ENCODE measurements at regions not wholly inside any gene's neighbourhood (a gene's known extent, or its start where the extent isn't known, plus 50 kb on each side); places are given as distances from the start of the nearest gene placed in this dataset.

DNA sequence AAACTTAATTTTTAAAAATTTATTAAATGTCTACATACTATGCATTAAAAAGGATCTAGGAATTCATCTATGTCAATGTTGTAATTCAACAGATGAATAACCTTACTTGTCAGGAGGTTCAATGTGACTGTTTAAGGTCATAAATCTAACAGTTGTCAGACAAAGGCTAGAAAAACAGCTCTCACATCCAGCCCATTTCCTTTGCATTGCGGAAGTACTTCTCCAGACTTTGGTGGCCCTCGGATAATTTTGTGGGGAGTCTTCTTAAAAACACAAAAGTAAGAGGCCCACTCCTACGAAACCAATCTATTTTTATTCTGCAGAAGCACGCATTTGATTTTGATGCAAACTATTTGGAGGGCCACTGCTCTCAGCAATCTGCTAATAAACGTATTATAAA is 122.6 kb upstream of the CHRM3 start:
- no peak for DNase-seq

DNA sequence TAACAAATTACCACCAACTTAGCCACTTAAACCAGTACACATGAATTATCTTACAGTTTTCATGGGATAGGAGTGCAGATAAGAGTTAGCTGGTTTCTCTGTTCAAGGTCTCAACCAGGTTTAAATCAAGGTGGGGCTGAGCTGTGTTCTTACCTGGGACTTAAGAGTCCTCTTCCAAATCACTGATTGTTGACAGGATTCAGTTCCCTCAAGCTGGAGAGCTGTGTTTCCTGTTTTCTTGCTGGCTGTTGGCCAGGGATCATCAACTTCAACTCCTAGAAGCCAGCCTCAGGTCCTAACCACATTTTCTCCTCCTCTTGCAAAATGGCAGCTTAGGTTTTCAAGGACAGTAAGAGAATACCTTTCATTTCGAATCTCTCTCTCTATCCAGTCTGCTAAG is 123.8 kb upstream of the CHRM3 start:
- no peak for DNase-seq

DNA sequence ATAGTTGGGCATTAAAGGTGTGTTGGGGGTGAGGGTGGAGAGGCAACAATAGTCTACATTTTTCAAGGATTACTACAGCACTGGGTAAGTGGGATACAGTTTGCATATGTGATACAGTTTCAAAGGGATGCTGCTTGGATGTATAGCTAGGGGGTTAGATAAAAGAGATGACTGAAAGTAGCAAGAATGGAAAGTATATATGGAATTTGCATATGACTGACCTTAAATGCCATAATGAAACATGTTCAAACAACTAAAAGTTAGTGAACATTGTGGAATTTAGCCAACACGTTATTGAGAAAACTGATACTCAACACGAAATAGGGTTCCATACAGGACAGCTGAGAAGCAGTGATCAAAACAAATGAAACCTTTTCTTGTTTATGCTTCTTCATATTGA is 124.8 kb upstream of the CHRM3 start:
- no peak for DNase-seq

DNA sequence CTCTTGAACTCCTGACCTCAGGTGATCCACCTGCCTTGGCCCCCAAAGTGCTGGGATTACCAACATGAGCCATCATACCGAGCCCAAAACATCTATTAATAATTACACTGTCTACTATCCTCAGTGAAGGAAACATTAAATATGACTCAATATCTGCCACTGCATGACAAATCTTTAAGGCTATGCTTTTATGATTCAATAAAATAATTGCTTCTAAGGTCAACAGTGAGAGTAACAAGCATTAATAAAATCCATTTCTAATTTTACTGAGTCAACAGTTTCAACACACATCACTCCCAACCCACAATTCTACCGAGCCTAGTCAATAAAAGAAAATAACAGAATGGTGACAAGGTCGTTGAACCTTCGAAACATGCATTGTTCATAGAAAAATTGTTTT is 125.5 kb upstream of the CHRM3 start:
- no peak for DNase-seq

DNA sequence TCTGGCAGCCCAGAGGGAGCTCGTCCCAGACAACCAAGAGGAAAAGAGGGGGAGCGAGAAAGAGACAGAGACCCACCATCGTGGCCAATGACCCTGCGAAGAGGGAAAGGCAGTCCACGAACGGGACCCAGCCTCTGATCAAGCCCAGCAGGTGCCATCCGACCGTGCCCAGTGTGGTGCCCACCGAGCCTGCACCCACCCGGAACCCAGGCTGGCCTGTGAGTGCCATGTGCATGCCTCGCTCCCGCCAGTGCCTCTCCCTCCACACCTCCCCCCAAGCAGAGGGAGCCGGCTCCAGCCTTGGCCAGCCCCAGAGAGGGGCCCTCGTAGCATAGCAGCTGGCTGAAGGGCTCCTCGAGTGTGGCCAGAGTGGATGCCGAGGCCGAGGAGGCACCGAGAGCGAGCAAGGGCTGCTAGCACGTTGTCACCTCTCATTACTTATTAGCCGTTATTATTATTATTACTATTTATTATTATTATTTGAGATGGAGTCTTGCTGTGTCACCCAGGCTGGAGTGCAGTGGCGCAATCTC is 130.7 kb upstream of the CHRM3 start:
- no peak for DNase-seq

DNA sequence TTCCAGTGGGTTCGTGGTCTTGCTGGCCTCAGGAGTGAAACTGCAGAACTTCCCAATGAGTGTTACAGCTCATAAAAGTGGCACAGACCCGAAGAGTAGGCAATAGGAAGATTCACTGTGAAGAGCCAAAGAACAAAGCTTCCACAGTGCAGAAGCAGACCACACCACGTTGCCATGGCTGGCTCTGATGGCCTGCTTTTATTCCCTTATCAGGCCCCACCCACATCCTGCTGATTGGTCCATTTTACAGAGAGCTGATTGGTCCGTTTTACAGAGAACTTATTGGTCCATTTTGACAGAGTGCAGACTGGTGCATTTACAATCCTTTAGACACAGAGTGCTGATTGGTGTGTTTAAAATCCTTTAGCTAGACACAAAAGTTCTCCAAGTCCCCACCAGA is 131.4 kb upstream of the CHRM3 start:
- no peak for DNase-seq

DNA sequence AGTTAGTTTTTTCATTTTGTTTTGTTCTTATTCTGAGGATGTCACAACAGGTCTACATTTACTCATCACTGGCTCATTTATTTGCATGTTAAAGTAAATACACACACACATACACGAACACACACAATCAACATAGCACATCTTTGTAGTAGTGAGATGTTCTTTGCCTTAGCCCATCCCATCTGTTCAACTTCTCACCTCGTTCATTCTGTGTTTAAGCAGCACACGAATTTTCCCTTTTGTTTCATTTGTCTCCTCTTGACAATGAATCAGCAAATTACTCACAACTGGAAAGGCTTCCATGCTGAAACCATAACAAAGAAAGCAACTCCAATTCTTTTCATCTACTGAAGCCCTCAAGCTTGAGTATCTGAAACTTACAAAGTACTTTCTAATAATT is 133.3 kb upstream of the CHRM3 start:
- DNase-seq, result no peak

DNA sequence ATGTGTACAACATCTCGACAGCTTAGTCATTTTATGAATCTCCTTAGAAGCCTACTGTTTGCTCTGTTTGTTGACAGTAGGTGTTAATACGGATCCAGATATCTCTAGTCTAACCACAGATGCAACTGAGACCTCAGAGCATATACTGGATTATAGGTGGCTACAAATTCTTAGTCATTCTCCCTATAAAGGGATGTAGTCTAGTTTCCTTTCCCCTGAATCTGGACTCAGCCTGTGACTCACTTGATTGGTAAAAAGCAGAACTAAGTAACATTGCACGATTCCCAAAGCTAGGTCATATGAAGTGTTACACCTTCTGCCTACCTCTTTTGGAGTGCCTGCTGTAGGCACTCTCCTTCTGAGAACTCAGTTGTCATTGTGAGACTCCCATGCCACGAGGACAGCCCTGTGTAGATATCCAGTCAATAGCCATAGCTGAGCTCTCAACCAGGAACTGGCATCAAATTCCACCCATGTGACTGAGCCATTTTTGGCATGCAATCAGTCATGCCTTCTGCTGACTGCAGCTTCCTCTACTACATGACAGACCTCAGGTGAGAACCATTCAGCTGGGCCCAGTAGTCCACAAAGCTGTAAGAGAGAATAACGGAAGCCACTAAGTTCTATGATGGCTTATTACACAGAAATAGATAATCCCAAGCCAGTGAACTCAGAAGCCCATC is 135.9 kb upstream of the CHRM3 start:
- no peak for DNase-seq

DNA sequence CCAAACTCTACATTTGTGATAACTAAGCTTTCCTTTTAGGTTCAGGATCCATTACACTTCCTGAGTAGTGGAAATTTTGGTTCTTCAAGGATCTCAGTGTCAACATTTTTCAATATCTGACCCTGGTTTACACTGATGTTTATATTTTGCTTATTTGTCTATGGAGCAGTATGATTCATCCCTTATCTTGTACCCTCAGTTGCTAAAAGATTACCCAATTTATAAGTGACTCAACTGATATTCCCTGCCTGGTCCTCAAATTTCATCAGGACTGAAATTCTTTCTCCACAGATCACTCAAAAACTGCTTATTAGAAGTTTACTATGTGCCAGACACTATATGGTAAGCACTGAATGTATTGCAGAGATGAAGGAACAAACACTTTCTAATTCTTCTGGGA is 139.1 kb upstream of the CHRM3 start:
- no peak for DNase-seq

DNA sequence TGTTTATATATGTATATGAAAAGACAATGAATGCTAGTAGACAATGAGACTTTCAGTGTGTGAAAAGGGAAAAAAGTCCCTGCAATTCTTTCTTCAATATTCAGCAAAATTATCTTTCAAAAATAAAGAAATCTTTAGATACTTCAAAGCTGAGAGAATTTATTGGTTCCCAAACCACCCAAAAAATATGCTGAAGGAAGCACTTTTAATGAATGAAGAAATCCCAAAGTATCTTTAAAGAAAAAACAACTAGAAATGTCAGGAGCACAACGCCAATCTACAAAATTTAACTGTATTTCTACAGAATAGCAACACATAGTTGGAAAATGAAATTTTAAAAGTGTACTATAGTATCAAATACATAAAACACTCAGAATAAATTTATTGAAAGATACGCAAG is 142.3 kb upstream of the CHRM3 start:
- DNase-seq, result no peak

DNA sequence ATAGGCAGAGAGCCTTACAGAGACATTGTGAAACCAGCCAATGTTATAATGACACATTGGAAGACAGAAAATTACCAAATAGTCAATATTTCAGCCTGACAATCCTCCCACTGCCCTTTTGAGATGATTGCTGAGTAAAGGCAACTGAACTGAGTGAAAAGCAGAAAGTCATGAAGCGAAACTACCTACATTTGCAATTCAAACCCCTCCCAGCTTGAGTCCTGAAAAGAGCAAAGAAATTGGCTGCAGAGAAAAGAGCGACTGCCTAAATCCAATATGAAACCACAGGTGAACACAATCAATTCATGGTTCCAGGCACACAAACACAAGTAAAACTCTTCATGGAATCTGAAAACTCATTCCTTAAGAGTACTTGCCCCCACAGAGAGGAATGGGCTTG is 143.4 kb upstream of the CHRM3 start:
- no peak for DNase-seq

DNA sequence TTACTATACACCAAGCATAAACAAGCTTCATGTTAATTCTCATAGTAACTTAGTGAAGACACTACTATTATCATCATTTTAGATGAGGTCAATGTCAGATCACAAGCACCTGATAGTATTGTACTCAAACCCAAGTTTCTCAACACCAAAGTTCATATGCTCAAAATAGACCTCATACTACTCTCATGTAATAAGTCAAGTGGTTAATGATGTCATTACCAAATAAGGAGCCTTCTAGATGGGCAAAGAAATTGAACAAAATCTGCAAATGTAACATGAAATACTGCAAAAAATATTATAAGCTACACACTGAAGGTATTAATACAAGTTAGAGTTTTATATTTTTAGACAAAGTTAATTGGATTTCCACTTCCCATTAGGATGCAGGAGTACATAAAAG is 144.0 kb upstream of the CHRM3 start:
- no peak for DNase-seq

DNA sequence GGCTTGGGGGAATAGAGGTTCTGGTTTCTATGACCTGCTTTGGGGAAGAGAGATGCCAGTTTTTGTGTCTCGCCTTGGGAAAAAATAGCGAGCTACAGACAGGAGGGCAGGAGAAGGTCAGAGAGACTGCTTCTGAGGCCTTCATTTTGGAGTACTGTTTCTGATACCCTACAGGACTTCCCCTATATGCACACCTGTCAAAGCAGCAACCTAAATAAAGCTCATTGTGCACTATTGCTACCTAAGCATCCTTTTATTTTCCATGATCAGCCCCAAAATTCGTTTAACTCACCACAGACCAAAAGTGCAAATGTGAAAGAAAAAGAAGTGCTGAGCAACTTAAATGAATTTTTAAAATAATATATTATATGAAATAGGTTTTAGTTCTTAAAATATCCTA is 145.6 kb upstream of the CHRM3 start:
- no peak for DNase-seq

DNA sequence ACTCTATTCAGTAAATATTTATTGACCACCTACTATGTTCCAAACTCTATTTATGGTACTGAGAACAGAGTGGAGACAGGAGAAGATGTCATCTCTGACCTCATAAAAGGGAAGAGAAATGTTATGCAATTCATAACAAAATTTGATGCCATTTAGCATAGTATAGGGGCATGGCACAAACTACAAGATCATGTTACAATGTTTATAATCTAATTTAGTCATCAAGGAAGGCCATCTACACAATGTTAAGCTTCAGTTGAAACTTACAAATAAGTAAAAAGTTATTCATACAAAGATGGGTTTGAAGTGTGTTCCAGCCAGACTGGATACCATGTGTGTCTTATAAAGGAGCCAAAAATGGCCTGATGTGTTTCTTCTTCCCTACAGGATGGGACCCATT is 146.8 kb upstream of the CHRM3 start:
- no peak for DNase-seq

DNA sequence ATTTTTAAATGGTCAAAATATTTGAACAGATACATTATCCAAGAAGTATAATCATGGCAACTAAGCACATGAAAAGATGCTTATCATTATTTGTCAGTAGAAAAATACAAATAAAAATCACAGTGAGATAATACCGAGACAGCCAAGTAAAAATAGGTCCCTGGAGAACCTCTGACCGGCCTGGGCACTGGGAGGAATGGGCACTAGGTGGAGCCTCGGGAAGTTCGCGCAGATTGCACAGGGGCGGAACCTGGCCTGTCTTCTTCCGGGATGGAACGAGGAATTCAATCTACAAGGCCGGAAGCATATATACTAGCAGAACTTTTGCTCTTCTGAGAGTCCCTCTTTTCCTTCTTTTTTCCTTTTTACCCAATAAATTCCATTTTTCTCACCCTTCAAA is 148.5 kb upstream of the CHRM3 start:
- DNase-seq, result no peak

DNA sequence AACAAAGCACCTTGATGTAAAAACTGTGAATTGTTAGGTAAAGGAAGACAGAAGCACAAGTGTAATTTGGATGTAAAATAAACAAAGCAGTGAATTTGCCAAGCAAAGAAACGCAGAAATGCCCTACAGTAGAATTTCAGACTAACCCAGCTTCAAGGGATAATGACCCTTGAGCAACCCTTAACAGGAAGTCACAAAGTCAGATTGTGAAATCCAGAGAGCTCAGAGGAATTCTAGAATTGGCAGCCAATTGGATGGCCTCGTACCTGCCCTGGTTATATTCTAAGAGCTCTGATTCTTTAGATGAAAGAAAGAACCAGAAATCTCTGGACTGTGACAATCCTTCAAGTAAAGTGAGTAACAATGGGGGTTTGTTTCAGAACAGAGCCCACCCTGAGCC is 152.7 kb upstream of the CHRM3 start:
- DNase-seq, result no peak

DNA sequence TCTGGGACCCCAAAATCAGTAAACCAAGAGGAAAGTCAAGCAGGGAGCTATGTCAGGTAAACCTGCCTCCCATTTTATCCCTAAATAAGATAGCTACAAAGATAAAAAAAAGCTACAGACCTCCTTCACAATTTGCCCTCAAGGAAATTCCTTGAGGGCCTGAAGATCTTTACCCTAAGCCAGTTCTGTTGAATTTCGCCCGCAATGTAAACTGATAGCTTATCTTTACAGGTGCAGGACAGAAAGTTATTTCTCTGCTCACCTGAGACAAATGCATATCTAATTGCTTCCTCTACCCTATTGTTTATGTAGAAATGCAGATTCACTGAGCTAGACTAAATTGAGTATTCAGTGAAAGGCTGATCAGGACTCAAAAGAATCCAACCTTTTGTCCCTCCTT is 153.4 kb upstream of the CHRM3 start:
- no peak for DNase-seq

DNA sequence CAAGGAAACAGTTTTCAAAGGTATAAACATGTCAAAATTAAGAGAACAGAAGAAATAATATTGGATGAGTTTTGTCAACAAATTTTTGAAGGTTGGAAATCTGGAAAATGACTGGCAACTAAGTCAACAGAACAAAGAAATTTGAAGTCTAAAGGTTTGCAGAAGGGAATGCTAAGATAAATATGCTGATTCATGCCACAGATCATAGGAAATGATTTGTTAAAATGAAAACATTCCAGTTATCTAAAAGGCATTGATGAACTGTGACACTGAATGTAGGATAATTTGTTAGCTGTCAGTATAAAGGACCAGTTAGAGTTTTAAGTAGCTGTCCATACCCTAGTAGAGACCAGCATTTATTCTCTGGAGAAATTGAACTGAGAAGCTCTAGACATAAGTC is 157.9 kb upstream of the CHRM3 start:
- no peak for DNase-seq

DNA sequence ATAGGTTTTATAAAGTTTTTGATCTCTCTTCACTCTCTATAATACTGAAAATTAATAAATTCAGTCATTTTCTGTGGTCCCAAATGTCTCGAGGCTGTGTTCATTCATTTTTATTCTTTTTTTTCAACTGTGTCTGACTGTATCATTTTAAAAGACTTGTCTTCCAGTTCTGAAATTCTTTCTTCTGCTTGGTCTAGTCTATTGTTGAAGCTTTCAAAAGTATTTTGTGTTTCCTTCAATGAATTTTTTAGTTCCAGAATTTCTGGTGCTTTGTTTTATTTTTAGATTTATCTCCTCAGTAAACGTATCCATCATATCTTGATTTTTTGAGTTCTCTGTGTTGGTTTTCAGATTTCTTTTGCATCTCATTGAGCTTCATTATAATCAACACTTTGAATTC is 161.0 kb upstream of the CHRM3 start:
- DNase-seq, result no peak

DNA sequence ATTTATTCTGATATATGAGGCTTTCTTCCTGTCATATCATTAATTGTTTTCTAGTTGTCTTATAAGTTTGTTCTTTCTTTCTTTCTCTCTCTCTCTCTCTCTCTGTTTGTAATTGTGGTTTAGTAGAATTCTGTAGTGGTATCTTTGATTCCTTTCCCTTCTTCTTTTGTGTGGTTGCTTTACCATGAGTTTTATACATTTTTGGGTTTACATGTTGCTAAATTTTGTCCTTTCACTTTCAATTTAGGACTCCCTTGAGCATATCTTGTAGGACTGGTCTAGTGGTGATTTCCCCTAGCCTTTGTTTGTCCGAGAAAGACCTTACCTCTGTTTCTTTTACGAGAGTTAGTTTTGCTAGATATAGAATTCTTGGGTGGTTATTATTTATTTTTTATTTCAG is 162.3 kb upstream of the CHRM3 start:
- no peak for DNase-seq

DNA sequence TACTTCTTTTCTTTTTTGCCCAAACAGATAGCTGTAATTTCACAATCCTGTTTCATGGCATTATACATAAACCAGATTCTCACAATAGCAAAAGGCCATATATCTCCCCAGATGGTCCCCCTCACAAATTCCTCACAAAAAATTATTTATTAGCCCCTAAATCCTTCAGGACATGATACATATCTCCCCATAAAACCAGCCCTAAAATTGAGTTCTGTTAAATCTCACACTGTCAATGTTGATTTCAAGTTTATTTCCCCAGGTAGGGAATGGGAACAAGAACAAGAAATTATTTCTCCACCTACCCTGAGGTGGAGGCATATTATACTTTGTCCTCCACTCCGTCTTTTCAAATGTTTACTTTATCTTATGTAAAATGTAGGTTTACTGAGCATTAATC is 163.4 kb upstream of the CHRM3 start:
- no peak for DNase-seq

DNA sequence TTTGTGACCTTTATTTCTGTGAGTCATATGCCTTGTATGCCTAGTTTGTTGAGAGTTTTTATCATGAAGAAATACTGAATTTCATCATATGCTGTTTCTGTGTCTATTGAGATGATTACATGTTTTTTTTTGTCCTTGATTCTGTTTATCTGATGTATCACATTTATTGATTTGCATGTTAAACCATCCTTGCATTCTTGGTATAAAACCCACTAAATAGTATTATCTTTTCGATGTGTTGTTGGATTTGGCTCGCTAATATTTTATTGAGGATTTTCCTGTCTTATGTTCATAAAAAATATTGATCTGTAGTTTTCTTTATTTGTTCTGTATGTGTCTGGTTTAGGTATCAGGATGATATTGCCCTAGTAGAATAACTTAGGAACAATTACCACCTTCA is 164.7 kb upstream of the CHRM3 start:
- no peak for DNase-seq

DNA sequence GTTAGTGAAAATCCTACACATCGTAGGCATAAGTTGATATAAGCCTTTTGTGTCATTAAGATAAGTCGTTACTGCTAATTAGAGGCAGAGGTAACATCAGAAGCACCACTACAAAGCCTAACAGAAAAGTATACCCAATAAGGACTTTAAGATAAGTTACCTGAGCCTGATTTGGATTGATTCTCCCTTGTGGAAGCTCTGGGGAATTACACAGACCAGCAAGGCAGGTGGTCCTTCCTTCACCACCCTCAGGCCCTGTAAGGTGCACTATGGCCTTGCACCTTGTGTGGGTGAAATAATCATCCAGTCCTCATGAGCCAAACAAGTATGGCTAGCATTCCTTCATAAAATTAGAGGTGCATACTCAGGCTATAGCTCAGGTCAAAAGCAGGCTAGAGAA is 166.7 kb upstream of the CHRM3 start:
- no peak for DNase-seq

DNA sequence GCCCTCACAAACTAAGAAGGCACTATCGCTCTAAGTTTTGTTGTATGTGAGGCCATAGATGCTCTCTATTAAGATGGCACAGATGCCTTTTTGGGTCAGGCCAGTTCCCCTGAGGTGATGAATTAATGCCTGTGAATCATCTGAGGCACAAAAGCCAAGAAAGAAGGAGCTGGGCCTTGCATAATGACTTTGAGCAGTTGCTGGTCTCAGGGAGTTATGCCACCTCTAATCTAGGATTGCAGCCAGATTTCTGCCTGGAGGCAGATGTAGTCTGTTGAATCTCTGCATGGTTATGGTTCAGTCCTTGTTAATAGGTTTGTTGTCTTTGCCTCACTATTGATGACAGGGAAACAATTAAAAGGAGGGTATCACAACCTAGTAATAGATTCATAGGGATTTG is 168.1 kb upstream of the CHRM3 start:
- DNase-seq, result no peak

DNA sequence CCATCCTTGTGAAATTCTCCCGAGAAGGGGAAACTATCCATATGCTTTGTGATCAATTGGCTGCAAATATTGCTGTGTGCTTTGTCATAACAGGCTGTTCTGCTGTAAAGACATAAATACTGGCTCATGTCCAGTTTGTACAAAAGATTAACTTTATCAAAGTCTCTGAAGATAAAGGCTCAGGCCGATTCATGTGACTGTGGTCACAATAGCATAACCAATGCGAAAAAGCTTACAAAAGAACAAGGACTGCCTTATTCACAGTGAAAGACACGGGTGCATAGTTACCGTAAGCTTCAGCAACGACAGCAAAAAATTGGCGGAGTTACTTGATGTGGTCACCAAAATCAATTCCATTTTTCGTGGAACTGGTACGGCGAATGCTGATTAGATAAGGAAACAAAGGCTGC is 173.6 kb upstream of the CHRM3 start:
- DNase-seq, result no peak

DNA sequence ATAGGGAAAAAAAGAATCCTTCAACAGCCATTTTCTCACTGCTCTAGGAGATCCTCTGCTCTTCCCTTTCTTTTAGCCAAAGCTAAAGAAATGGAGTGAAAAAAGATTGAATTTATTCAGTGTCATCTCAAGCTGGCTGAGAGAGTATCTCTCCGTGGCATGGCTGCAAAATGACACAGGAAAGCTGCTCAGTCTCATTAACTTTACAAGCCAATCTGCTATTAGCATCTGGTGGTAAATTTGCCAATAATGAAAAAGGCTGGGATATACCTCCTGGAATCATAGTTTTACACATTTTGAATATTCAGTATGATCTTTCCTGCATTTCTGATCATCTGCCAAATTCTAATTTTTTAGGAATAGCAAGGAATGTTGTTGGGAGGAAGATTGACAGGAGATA is 176.8 kb upstream of the CHRM3 start:
- DNase-seq, result no peak

Data from stimulated activated CD4-positive, alpha-beta T cell treated with anti-CD3 and anti-CD28 coated beads, Interleukin-15, amount 100 ng/mL, for 24 hours (primary cell).